ENCODE measurements at regions not wholly inside any gene's neighbourhood (a gene's known extent, or its start where the extent isn't known, plus 50 kb on each side); places are given as distances from the start of the nearest gene placed in this dataset.

DNA sequence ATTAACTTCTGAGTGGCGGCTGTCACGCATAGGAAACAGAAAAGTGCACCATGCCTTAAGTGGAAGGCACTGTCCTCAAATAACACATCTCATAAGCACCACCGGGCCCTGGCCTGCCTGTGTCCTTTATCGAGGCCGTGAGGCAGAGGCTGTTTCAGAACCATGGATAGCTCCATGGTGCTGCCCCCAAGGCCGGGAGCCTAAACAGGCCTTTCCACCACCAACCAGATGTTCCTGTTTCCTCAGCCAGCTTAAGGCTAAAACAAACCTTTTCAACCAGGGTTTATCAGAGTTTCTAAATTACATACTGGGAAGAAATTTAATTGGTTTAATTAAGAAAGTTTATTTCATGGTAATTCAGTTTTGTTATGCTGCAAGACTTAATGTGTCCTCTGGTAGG, 114.4 kb downstream of the DMRTA2 start:
- no peak overlapping the region for H3K27ac ChIP-seq (ENCODE audit: low read depth, low read length)
- no peaks in the 10 kb centered on the region for H3K36me3 ChIP-seq (ENCODE audit: control insufficient read depth, low read length)
- TF ChIP-seq, protein P1, sequence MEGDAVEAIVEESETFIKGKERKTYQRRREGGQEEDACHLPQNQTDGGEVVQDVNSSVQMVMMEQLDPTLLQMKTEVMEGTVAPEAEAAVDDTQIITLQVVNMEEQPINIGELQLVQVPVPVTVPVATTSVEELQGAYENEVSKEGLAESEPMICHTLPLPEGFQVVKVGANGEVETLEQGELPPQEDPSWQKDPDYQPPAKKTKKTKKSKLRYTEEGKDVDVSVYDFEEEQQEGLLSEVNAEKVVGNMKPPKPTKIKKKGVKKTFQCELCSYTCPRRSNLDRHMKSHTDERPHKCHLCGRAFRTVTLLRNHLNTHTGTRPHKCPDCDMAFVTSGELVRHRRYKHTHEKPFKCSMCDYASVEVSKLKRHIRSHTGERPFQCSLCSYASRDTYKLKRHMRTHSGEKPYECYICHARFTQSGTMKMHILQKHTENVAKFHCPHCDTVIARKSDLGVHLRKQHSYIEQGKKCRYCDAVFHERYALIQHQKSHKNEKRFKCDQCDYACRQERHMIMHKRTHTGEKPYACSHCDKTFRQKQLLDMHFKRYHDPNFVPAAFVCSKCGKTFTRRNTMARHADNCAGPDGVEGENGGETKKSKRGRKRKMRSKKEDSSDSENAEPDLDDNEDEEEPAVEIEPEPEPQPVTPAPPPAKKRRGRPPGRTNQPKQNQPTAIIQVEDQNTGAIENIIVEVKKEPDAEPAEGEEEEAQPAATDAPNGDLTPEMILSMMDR (IDR thresholded peaks at IDR 0.05; ENCODE audit: low read depth, low read length, poor library complexity, severe bottlenecking), result no peak
- no peak for TF ChIP-seq EZH2phosphoT487 (IDR thresholded peaks at IDR 0.05; ENCODE audit: borderline replicate concordance, low read length)
- H3K9me3 ChIP-seq (ENCODE audit: control insufficient read depth, insufficient read depth, low read length), result no peaks in the 10 kb centered on the region
- no peaks in the 10 kb centered on the region for H3K4me1 ChIP-seq (ENCODE audit: control insufficient read depth, low read length)
- H3F3A ChIP-seq (ENCODE audit: control insufficient read depth, insufficient read depth), result no peaks in the 10 kb centered on the region
- no peak overlapping the region for H3K4me2 ChIP-seq (ENCODE audit: low read length)
- no peak overlapping the region for H3K4me3 ChIP-seq (ENCODE audit: low read length)
- peaks cover under 1% of the 10 kb centered on the region; the same call in 1 of the 2 replicates for H3K27me3 ChIP-seq (ENCODE audit: control insufficient read depth, low read length)
- H3K79me2 ChIP-seq (ENCODE audit: control insufficient read depth, low read length), result no peaks in the 10 kb centered on the region
- H4K20me1 ChIP-seq (ENCODE audit: control insufficient read depth, insufficient read depth, low read depth, low read length), result no peaks in the 10 kb centered on the region
- H3K9me2 ChIP-seq (replicated peaks; ENCODE audit: control insufficient read depth, low read length), result no peaks in the 10 kb centered on the region

DNA sequence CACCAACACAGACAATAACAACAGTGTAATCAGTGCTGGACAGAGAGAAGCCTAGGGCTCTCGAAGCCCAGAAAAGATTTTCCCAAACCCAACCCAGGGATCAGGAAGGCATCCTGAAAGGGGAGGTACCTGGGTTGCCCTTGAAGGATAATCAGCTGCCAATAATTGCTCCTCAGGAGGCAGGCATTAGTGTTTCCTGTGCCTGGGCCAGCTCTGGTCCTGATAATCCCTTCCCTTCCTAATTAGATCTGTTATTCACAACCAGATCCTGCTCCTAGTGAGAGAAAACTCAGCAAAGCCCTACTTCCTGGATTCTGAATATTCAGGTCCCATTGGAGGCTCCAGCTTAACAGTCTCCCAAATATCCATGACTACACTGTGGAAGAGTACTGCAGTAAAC, 117.4 kb downstream of the DMRTA2 start:
- no peaks in the 10 kb centered on the region for H4K20me1 ChIP-seq (ENCODE audit: control insufficient read depth, insufficient read depth, low read depth, low read length)
- H3K36me3 ChIP-seq (ENCODE audit: control insufficient read depth, low read length), result no peaks in the 10 kb centered on the region
- no peak overlapping the region for H3K4me3 ChIP-seq (ENCODE audit: low read length)
- 0 out of 2 replicates have a peak, but pooled peaks cover 4% of the 10 kb centered on the region for H3K27me3 ChIP-seq (ENCODE audit: control insufficient read depth, low read length)
- H3K9me3 ChIP-seq (ENCODE audit: control insufficient read depth, insufficient read depth, low read length), result no peaks in the 10 kb centered on the region
- TF ChIP-seq, protein P1 (IDR thresholded peaks at IDR 0.05; ENCODE audit: low read depth, low read length, poor library complexity, severe bottlenecking), result no peak
- no peak for TF ChIP-seq EZH2phosphoT487 (IDR thresholded peaks at IDR 0.05; ENCODE audit: borderline replicate concordance, low read length)
- H3K79me2 ChIP-seq (ENCODE audit: control insufficient read depth, low read length), result no peaks in the 10 kb centered on the region
- no peaks in the 10 kb centered on the region for H3K9me2 ChIP-seq (replicated peaks; ENCODE audit: control insufficient read depth, low read length)
- H3F3A ChIP-seq (ENCODE audit: control insufficient read depth, insufficient read depth), result no peaks in the 10 kb centered on the region
- no peak overlapping the region for H3K4me2 ChIP-seq (ENCODE audit: low read length)
- no peak overlapping the region for H3K27ac ChIP-seq (ENCODE audit: low read depth, low read length)
- no peaks in the 10 kb centered on the region for H3K4me1 ChIP-seq (ENCODE audit: control insufficient read depth, low read length)

DNA sequence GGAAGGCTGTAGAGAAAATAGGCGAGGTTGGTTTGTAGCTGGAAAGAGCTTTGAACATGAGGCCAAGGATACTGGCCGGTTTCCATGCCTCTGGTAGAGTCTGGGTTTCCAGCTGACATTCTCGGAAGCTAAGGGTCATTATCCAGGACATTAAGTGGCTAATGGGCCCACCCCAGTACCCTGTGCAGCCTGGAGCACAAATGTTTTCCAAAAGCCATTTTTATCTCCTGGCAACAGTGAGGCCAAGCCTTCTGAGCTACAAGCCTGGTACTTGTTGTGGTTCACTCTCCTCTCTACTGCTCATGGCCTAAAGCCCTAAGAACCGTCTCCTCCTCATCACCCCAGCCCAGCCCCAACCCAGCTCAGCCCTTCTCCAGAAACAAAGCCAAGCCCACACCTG, 122.9 kb downstream of the DMRTA2 start:
- Histone ChIP-seq H3K27me3 (ENCODE audit: control insufficient read depth, low read length) (0 out of 2 replicates have a peak, but pooled peaks cover 4% of the 10 kb centered on the region), H3K9me2 (replicated peaks; ENCODE audit: control insufficient read depth, low read length) (no peaks in the 10 kb centered on the region), H3K4me3 (ENCODE audit: low read length) (no peak overlapping the region), H3K36me3 (ENCODE audit: control insufficient read depth, low read length) (no peaks in the 10 kb centered on the region), H3K4me2 (ENCODE audit: low read length) (no peak overlapping the region), H3K4me1 (ENCODE audit: control insufficient read depth, low read length) (no peaks in the 10 kb centered on the region), H3K79me2 (ENCODE audit: control insufficient read depth, low read length) (no peaks in the 10 kb centered on the region), H3K27ac (ENCODE audit: low read depth, low read length) (no peak overlapping the region), H4K20me1 (ENCODE audit: control insufficient read depth, insufficient read depth, low read depth, low read length) (no peaks in the 10 kb centered on the region), H3F3A (ENCODE audit: control insufficient read depth, insufficient read depth) (no peaks in the 10 kb centered on the region), H3K9me3 (ENCODE audit: control insufficient read depth, insufficient read depth, low read length) (no peaks in the 10 kb centered on the region)
- TF ChIP-seq, protein P1 (IDR thresholded peaks at IDR 0.05; ENCODE audit: low read depth, low read length, poor library complexity, severe bottlenecking), result no peak
- no peak for TF ChIP-seq EZH2phosphoT487 (IDR thresholded peaks at IDR 0.05; ENCODE audit: borderline replicate concordance, low read length)

Measured in DOHH2 (cell line).